OCI-LY1 (cell line): ENCODE measurements at regions not wholly inside any gene's neighbourhood (a gene's known extent, or its start where the extent isn't known, plus 50 kb on each side); places are given as distances from the start of the nearest gene placed in this dataset.

ENCODE experiments used
- CTCF ChIP-seq: fragments of 200-600 bp; sonication (generic), shearing (Covaris generic); IDR thresholded peaks from 2 replicates; pipeline ENCODE4 v1.5.1; 2017; ENCODE audit warnings: mild to moderate bottlenecking, antibody characterized with exemption, low read length, moderate library complexity, mixed read lengths
- EZH2 ChIP-seq: fragments of 200-600 bp; sonication (generic), shearing (Covaris generic); IDR thresholded peaks from 2 replicates; pipeline ENCODE4 v1.8.0; 2017; ENCODE audit warnings: borderline replicate concordance, mixed run types, mild to moderate bottlenecking, antibody characterized with exemption, low read length, moderate library complexity, mixed read lengths

DNA sequence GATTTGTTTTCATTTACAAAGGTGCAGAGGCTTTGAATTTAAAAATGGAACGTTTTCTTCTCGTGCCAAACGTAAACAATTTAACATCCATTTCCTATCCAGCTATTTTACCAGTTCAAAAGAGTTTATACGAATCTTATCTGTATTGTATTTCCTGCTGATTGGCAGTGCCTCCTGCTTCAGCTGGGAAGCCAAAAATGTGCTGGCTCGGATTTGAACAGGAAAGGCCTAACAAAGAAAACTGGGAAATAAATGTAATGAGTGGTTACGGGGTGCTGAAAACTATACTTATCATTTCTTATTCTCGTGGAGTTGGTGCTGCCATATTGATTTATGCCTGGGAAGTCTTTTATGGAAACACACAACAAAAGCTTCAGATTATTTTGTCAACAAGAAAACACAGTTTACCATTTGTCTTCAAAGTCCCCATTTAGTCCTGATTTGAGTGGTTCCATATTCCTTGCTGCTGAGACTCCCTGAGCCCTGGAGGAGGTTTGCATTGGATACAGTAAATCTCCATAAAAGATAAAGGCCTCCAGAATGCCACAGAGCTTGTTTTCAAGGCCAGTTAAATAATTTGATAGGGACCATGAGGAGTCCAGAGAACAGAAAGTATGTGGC is 507.4 kb downstream of the RASEF start:
- TF ChIP-seq CTCF (no peak), EZH2 (no peak)
